Osteoblast (primary cell): ENCODE measurements at regions not wholly inside any gene's neighbourhood (a gene's known extent, or its start where the extent isn't known, plus 50 kb on each side); places are given as distances from the start of the nearest gene placed in this dataset.

ENCODE experiments used
- DNase-seq: peaks from one replicate; pipeline ENCODE4 v3.0.0; 2011; ENCODE audit warnings: low spot score, mixed read lengths; ENCODE audit not compliant: insufficient read length; ENCODE audit errors: missing footprints
- H2AFZ ChIP-seq: 2 replicates; pipeline ENCODE4 v1.6.0; 2011; ENCODE audit warnings: mild to moderate bottlenecking, low read length
- H3K27ac ChIP-seq: 2 replicates; pipeline ENCODE4 v1.5.1; 2011; ENCODE audit warnings: mild to moderate bottlenecking, low read depth, low read length, moderate library complexity
- H3K27me3 ChIP-seq: 2 replicates; pipeline ENCODE4 v1.6.0; 2012; ENCODE audit warnings: mild to moderate bottlenecking, control low read depth, inconsistent platforms, low read length, moderate library complexity; ENCODE audit not compliant: insufficient read depth
- H3K36me3 ChIP-seq: 2 replicates; pipeline ENCODE4 v1.5.1; 2011; ENCODE audit warnings: mild to moderate bottlenecking, low read length, control low read depth, moderate library complexity; ENCODE audit not compliant: insufficient read depth
- H3K4me1 ChIP-seq: 2 replicates; pipeline ENCODE4 v1.5.1; 2011; ENCODE audit warnings: mild to moderate bottlenecking, low read length, control low read depth, moderate library complexity; ENCODE audit not compliant: insufficient read depth
- H3K4me2 ChIP-seq: 2 replicates; pipeline ENCODE4 v1.6.0; 2011; ENCODE audit warnings: mild to moderate bottlenecking, low read length; ENCODE audit not compliant: insufficient read depth
- H3K4me3 ChIP-seq: fragments of 200-600 bp; sonication (generic); 3 replicates; pipeline ENCODE4 v1.5.1; 2012; ENCODE audit warnings: mild to moderate bottlenecking, low read length, inconsistent platforms; ENCODE audit not compliant: insufficient read depth
- H3K79me2 ChIP-seq: 2 replicates; pipeline ENCODE4 v1.6.0; 2012; ENCODE audit warnings: mild to moderate bottlenecking, low read length, control low read depth, inconsistent platforms; ENCODE audit not compliant: insufficient read depth
- H3K9me3 ChIP-seq: 2 replicates; pipeline ENCODE4 v1.5.1; 2011; ENCODE audit warnings: low read depth, low read length, control low read depth
- H4K20me1 ChIP-seq: 2 replicates; pipeline ENCODE4 v1.6.0; 2012; ENCODE audit warnings: mild to moderate bottlenecking, low read length, control low read depth; ENCODE audit not compliant: insufficient read depth
- TF ChIP-seq, protein P1 (sequence below): IDR thresholded peaks from 2 replicates; pipeline ENCODE4 v1.5.1; 2011; ENCODE audit warnings: mild to moderate bottlenecking, low read depth, low read length, moderate library complexity; ENCODE audit errors: extremely low read depth

DNA sequence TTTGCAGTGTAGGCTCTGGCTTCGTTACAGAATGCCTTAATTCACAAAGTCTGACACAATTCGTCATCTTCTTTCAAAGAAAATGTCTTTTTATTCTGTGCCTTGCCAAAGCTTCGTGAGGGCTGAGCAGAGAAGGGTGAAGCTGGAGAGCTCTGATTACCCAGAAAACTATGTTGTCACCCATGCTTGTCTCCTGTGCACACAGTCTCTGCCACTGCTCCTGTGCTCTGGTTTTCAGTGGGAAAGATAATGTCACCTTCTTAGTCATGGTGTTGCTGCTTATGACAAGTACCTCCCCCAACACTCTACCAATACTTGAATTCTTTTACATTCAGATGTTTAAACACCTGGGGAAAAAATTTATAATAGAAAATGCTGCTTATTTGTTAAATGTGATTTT lies 509.2 kb upstream of the GRM7 start:
- no peaks in the 10 kb centered on the region for H3K27me3 ChIP-seq
- no peaks in the 10 kb centered on the region for H3K79me2 ChIP-seq
- peaks cover 2% of the 10 kb centered on the region for H3K9me3 ChIP-seq
- H3K36me3 ChIP-seq, result no peaks in the 10 kb centered on the region
- no peak overlapping the region for H3K27ac ChIP-seq
- no peaks in the 10 kb centered on the region for H4K20me1 ChIP-seq
- no peak overlapping the region for H2AFZ ChIP-seq
- no peak for DNase-seq
- no peak overlapping the region for H3K4me3 ChIP-seq
- TF ChIP-seq, protein P1, sequence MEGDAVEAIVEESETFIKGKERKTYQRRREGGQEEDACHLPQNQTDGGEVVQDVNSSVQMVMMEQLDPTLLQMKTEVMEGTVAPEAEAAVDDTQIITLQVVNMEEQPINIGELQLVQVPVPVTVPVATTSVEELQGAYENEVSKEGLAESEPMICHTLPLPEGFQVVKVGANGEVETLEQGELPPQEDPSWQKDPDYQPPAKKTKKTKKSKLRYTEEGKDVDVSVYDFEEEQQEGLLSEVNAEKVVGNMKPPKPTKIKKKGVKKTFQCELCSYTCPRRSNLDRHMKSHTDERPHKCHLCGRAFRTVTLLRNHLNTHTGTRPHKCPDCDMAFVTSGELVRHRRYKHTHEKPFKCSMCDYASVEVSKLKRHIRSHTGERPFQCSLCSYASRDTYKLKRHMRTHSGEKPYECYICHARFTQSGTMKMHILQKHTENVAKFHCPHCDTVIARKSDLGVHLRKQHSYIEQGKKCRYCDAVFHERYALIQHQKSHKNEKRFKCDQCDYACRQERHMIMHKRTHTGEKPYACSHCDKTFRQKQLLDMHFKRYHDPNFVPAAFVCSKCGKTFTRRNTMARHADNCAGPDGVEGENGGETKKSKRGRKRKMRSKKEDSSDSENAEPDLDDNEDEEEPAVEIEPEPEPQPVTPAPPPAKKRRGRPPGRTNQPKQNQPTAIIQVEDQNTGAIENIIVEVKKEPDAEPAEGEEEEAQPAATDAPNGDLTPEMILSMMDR, result no peak
- no peaks in the 10 kb centered on the region for H3K4me1 ChIP-seq
- no peak overlapping the region for H3K4me2 ChIP-seq

DNA sequence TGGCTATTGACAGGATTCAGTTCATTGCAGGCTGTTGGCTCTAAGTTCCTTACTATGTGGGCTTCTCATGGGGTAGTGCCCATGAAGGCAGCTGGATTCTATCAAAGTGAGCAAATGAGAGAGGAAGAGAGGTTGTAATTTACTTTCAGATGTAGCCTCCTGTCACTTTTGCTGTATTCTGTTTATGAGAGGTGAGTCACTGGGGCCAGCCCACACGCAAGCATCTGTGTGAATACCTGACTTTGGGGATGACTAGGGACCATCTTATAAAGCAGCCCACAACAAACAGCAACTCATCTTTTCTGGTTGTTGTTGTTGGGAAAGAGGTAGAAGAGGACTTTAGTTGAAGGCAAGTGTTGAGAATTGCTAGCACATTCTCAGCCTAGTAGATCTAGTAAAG lies 506.3 kb upstream of the GRM7 start:
- H3K36me3 ChIP-seq, result no peaks in the 10 kb centered on the region
- H4K20me1 ChIP-seq, result no peaks in the 10 kb centered on the region
- no peak overlapping the region for H3K27ac ChIP-seq
- TF ChIP-seq, protein P1, result no peak
- no peaks in the 10 kb centered on the region for H3K79me2 ChIP-seq
- H3K27me3 ChIP-seq, result no peaks in the 10 kb centered on the region
- no peak overlapping the region for H3K4me3 ChIP-seq
- H3K4me2 ChIP-seq, result no peak overlapping the region
- no peaks in the 10 kb centered on the region for H3K4me1 ChIP-seq
- peaks cover 2% of the 10 kb centered on the region for H3K9me3 ChIP-seq
- DNase-seq, result no peak
- H2AFZ ChIP-seq, result no peak overlapping the region

DNA sequence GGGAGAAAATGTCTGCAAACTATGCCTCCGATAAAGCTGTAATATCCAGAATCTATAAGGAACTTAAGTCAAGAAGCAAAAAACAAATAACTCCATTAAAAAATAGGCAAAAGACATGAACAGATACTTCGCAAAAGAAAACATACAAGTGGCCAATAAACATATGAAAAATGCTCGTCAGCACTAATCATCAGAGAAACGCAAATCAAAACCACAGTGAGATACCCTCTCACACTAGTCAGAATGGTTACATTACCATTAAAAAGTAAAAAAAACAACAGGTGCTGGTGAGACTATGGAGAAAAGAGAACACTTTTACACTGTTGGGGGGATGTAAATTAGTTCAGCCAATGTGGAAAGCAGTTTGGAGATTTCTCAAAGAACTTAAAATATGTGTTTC lies 498.5 kb upstream of the GRM7 start:
- DNase-seq, result no peak
- H2AFZ ChIP-seq, result no peak overlapping the region
- no peaks in the 10 kb centered on the region for H4K20me1 ChIP-seq
- H3K27ac ChIP-seq, result no peak overlapping the region
- H3K4me3 ChIP-seq, result no peak overlapping the region
- no peak overlapping the region for H3K4me2 ChIP-seq
- TF ChIP-seq, protein P1, result no peak
- H3K36me3 ChIP-seq, result no peaks in the 10 kb centered on the region
- H3K79me2 ChIP-seq, result no peaks in the 10 kb centered on the region
- no peaks in the 10 kb centered on the region for H3K9me3 ChIP-seq
- no peaks in the 10 kb centered on the region for H3K4me1 ChIP-seq
- H3K27me3 ChIP-seq, result no peaks in the 10 kb centered on the region

DNA sequence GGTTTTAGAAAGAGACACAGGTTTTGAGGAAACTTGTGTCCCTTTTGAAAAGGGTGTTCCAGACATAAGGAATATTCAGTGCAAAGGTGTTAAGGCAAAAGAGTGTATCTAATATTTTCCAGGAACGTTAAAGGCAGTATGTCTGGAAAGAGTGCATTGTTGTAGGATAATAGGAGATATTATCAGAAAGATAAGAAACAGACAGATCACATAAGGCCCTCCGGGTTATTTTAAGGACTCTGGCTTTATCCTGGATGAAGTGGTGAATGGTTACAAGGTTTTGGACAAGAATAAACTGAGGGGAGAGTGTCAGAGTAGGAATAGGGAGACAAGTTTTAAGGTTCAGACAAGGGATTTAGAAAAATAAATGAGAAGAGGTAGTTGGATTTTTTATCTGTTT lies 493.7 kb upstream of the GRM7 start:
- H3K27me3 ChIP-seq, result no peaks in the 10 kb centered on the region
- H3K4me2 ChIP-seq, result no peak overlapping the region
- TF ChIP-seq, protein P1, result no peak
- no peak overlapping the region for H3K4me3 ChIP-seq
- H3K9me3 ChIP-seq, result peaks cover 3% of the 10 kb centered on the region
- no peak for DNase-seq
- H2AFZ ChIP-seq, result no peak overlapping the region
- no peaks in the 10 kb centered on the region for H3K36me3 ChIP-seq
- H4K20me1 ChIP-seq, result no peaks in the 10 kb centered on the region
- H3K79me2 ChIP-seq, result no peaks in the 10 kb centered on the region
- no peaks in the 10 kb centered on the region for H3K4me1 ChIP-seq
- no peak overlapping the region for H3K27ac ChIP-seq
